ENCODE measurements at regions not wholly inside any gene's neighbourhood (a gene's known extent, or its start where the extent isn't known, plus 50 kb on each side); places are given as distances from the start of the nearest gene placed in this dataset.

- peaks cover 19% of the 10 kb centered on the region for H3K9me3 ChIP-seq (ENCODE audit: severe bottlenecking)
- H3K36me3 ChIP-seq: no peaks in the 10 kb centered on the region
- H3K27me3 ChIP-seq (ENCODE audit: insufficient read depth, low read depth, severe bottlenecking): no peaks in the 10 kb centered on the region
- H3K4me3 ChIP-seq (ENCODE audit: low read depth, low read length): no peak overlapping the region
- TF ChIP-seq CTCF (IDR thresholded peaks at IDR 0.05; ENCODE audit: low read depth, low read length): no peak
- DNase-seq: no peak
- no peak overlapping the region for H3K27ac ChIP-seq
These were observed 137.6 kb upstream of the COL5A1 start for GRCh38 chr9:134504106-134504385.

GRCh38 chr9:134505032-134505431 is 136.6 kb upstream of the COL5A1 start:
- Histone ChIP-seq H3K9me3 (ENCODE audit: severe bottlenecking) (peaks cover 14% of the 10 kb centered on the region), H3K27me3 (ENCODE audit: insufficient read depth, low read depth, severe bottlenecking) (no peaks in the 10 kb centered on the region), H3K27ac (no peak overlapping the region), H3K36me3 (no peaks in the 10 kb centered on the region), H3K4me3 (ENCODE audit: low read depth, low read length) (no peak overlapping the region)
- DNase-seq: no peak
- TF ChIP-seq CTCF (IDR thresholded peaks at IDR 0.05; ENCODE audit: low read depth, low read length): no peak

- no peak for TF ChIP-seq CTCF (IDR thresholded peaks at IDR 0.05; ENCODE audit: low read depth, low read length)
- no peak overlapping the region for H3K4me3 ChIP-seq (ENCODE audit: low read depth, low read length)
- H3K36me3 ChIP-seq: no peaks in the 10 kb centered on the region
- H3K27ac ChIP-seq: no peak overlapping the region
- DNase-seq: no peak
- H3K27me3 ChIP-seq (ENCODE audit: insufficient read depth, low read depth, severe bottlenecking): no peaks in the 10 kb centered on the region
- H3K9me3 ChIP-seq (ENCODE audit: severe bottlenecking): peaks cover 8% of the 10 kb centered on the region
These were observed 132.3 kb upstream of the COL5A1 start for GRCh38 chr9:134509281-134509680.

- Histone ChIP-seq H3K9me3 (ENCODE audit: severe bottlenecking) (peaks cover 10% of the 10 kb centered on the region), H3K27ac (no peak overlapping the region), H3K27me3 (ENCODE audit: insufficient read depth, low read depth, severe bottlenecking) (no peaks in the 10 kb centered on the region), H3K36me3 (no peaks in the 10 kb centered on the region), H3K4me3 (ENCODE audit: low read depth, low read length) (no peak overlapping the region)
- TF ChIP-seq CTCF (IDR thresholded peaks at IDR 0.05; ENCODE audit: low read depth, low read length): no peak
- DNase-seq: no peak
These were observed 131.8 kb upstream of the COL5A1 start for GRCh38 chr9:134509817-134510216.

GRCh38 chr9:134514503-134514902 is 127.1 kb upstream of the COL5A1 start:
- no peak for DNase-seq
- H3K4me3 ChIP-seq (ENCODE audit: low read depth, low read length): no peak overlapping the region
- peaks cover 7% of the 10 kb centered on the region for H3K9me3 ChIP-seq (ENCODE audit: severe bottlenecking)
- no peaks in the 10 kb centered on the region for H3K36me3 ChIP-seq
- H3K27ac ChIP-seq: no peak overlapping the region
- H3K27me3 ChIP-seq (ENCODE audit: insufficient read depth, low read depth, severe bottlenecking): no peaks in the 10 kb centered on the region
- TF ChIP-seq CTCF (IDR thresholded peaks at IDR 0.05; ENCODE audit: low read depth, low read length): no peak

- no peaks in the 10 kb centered on the region for H3K27me3 ChIP-seq (ENCODE audit: insufficient read depth, low read depth, severe bottlenecking)
- H3K27ac ChIP-seq: no peak overlapping the region
- H3K36me3 ChIP-seq: no peaks in the 10 kb centered on the region
- H3K4me3 ChIP-seq (ENCODE audit: low read depth, low read length): no peak overlapping the region
- no peak for DNase-seq
- TF ChIP-seq CTCF (IDR thresholded peaks at IDR 0.05; ENCODE audit: low read depth, low read length): no peak
- peaks cover 7% of the 10 kb centered on the region for H3K9me3 ChIP-seq (ENCODE audit: severe bottlenecking)
These were observed 126.4 kb upstream of the COL5A1 start for GRCh38 chr9:134515026-134515821.
